Ascending aorta (tissue), 2 donors: ENCODE measurements at regions not wholly inside any gene's neighbourhood (a gene's known extent, or its start where the extent isn't known, plus 50 kb on each side); places are given as distances from the start of the nearest gene placed in this dataset.

Source experiments
- DNase-seq, 2 donors: peaks; one replicate each; pipeline ENCODE4 v3.0.0-alpha.2; 2019; ENCODE audit warnings: low spot score in 2 of 2
- H3K27ac ChIP-seq, 2 donors: fragments of 200-600 bp; sonication (generic); one replicate each; pipeline ENCODE4 v1.5.1; 2016 to 2017; ENCODE audit warnings: mild to moderate bottlenecking in 1 of 2
- H3K27me3 ChIP-seq: fragments of 200-600 bp; sonication (generic); one replicate; pipeline ENCODE4 v1.5.1; 2017
- H3K36me3 ChIP-seq, 2 donors: fragments of 200-600 bp; sonication (generic); one replicate each; pipeline ENCODE4 v1.5.1; 2016
- H3K4me1 ChIP-seq, 2 donors: fragments of 200-600 bp; sonication (generic); one replicate each; pipeline ENCODE4 v1.5.1; 2016 to 2017; ENCODE audit warnings: mild to moderate bottlenecking in 1 of 2
- H3K4me3 ChIP-seq, 2 donors: fragments of 200-600 bp; sonication (generic); one replicate each; pipeline ENCODE4 v1.5.1; 2016 to 2017; ENCODE audit warnings: mild to moderate bottlenecking in 1 of 2
- H3K9me3 ChIP-seq, 2 donors: fragments of 200-600 bp; sonication (generic); one replicate each; pipeline ENCODE4 v1.5.1; 2016
- intact Hi-C: fragments of 100-400 bp; cut with DNase I; formaldehyde crosslinking; loops from one replicate; pipeline ENCODE4 v1.15.1; 2023
- TF ChIP-seq, protein P1 (sequence below), 3 experiments: fragments of 200-600 bp in 2 of 3; fragments of 450-650 bp in 1 of 3; sonication (generic) in 2 of 3; IDR thresholded peaks; one replicate each; pipeline ENCODE4 v1.5.1; 2016 to 2019; ENCODE audit warnings: antibody characterized with exemption in 3 of 3, mild to moderate bottlenecking in 1 of 3, moderate library complexity in 1 of 3

DNA sequence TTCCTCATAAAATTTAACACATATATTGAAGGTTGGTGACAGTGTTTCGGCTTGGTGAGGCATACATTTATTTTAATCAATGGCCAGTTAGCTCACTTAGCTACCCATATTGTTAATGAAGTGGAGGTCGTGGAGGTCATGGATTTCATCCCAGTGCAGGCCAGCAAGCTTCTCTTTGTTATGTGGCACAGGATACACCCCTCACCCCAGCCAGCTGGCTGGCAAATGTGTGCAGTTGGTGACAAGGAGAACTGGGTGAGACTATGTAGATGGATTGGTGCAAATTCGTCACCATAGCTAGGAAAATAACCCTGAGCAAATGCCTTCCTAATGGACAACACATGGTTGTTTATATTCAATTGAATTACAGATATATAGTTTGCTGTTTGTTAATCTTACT is 50.5 kb upstream of the FOXP2 start:
- DNase-seq = no peak
- TF ChIP-seq, protein P1, sequence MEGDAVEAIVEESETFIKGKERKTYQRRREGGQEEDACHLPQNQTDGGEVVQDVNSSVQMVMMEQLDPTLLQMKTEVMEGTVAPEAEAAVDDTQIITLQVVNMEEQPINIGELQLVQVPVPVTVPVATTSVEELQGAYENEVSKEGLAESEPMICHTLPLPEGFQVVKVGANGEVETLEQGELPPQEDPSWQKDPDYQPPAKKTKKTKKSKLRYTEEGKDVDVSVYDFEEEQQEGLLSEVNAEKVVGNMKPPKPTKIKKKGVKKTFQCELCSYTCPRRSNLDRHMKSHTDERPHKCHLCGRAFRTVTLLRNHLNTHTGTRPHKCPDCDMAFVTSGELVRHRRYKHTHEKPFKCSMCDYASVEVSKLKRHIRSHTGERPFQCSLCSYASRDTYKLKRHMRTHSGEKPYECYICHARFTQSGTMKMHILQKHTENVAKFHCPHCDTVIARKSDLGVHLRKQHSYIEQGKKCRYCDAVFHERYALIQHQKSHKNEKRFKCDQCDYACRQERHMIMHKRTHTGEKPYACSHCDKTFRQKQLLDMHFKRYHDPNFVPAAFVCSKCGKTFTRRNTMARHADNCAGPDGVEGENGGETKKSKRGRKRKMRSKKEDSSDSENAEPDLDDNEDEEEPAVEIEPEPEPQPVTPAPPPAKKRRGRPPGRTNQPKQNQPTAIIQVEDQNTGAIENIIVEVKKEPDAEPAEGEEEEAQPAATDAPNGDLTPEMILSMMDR (IDR thresholded peaks at IDR 0.05) = no peak
- Histone ChIP-seq H3K27ac (no peak overlapping the region), H3K4me3 (no peak overlapping the region), H3K4me1 (no peaks in the 10 kb centered on the region), H3K36me3 (no peaks in the 10 kb centered on the region), H3K9me3 (no peaks in the 10 kb centered on the region), H3K27me3 (no peaks in the 10 kb centered on the region)
- intact Hi-C loops = no loop called here

DNA sequence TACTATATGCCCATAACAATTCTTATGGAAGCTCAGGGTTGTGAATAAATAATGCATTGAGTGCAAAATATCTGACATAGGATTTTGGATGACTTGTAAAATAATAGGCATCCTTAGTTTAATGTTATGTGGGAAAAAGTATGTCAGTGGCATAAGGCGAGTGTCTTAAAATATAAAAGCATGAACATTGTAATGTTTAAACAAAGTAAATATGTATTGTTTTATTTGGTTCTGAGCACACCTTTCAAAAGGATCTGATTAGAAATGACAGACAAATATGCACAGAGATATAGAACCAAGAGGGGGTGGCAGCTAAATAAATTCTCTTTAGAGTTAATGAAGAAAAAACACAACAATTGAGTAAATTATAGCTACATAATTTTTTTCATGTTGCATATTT is 51.3 kb upstream of the FOXP2 start:
- no peaks in the 10 kb centered on the region for H3K9me3 ChIP-seq
- TF ChIP-seq, protein P1 (IDR thresholded peaks at IDR 0.05) = no peak
- no peaks in the 10 kb centered on the region for H3K36me3 ChIP-seq
- no peak overlapping the region for H3K4me3 ChIP-seq
- no peak overlapping the region for H3K27ac ChIP-seq
- intact Hi-C loops = no loop called here
- H3K4me1 ChIP-seq = no peaks in the 10 kb centered on the region
- DNase-seq = no peak
- H3K27me3 ChIP-seq = no peaks in the 10 kb centered on the region

DNA sequence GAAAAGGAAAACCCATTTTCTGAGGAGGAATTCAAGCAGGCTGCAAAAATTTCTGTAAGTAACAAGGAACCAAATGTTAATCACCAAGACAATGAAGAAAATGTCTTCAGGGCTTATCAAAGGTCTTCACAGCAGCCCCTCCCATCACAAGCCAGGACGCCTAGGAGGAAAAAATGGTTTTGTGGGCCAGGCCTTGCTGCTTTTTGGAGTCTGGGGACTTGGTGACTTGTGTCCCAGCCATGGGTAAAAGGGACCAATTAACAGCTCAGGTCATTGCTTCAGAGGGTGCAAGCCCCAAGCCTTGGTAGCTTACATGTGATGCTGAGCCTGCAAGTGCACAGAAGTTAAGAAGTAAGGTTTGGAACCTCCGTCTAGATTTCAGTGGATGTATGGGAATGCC is 55.7 kb upstream of the FOXP2 start:
- Histone ChIP-seq H3K4me3 (no peak overlapping the region), H3K4me1 (peaks cover 0 to 6% of the 10 kb centered on the region in 2 donors), H3K27me3 (no peaks in the 10 kb centered on the region), H3K27ac (no peak overlapping the region), H3K36me3 (no peaks in the 10 kb centered on the region), H3K9me3 (no peaks in the 10 kb centered on the region)
- TF ChIP-seq, protein P1 (IDR thresholded peaks at IDR 0.05) = no peak
- intact Hi-C loops = no loop called here
- no peak for DNase-seq

DNA sequence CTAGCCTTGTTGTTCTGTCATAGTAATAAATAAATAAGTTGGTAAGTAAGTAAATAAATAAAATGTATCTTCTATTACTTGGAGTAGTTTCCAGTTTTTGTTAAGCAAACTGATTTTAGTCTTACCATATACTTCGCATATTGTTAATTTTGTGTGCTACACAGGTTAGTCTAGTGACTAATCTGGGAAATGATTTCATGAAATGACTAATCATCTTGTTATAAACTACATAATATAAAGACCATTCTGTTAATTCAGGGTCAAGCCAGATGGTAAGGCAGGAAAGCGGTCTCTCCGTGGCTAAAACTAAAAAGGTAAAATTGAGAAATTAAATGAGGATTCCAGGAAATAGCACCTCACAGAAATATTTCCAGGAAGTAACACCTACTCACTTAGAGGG is 58.5 kb upstream of the FOXP2 start:
- no peaks in the 10 kb centered on the region for H3K9me3 ChIP-seq
- intact Hi-C loops = no loop called here
- H3K4me3 ChIP-seq = no peak overlapping the region
- no peaks in the 10 kb centered on the region for H3K36me3 ChIP-seq
- H3K27ac ChIP-seq = no peak overlapping the region
- no peak for DNase-seq
- TF ChIP-seq, protein P1 (IDR thresholded peaks at IDR 0.05) = no peak
- peaks cover 0 to 6% of the 10 kb centered on the region in 2 donors for H3K4me1 ChIP-seq
- no peaks in the 10 kb centered on the region for H3K27me3 ChIP-seq

DNA sequence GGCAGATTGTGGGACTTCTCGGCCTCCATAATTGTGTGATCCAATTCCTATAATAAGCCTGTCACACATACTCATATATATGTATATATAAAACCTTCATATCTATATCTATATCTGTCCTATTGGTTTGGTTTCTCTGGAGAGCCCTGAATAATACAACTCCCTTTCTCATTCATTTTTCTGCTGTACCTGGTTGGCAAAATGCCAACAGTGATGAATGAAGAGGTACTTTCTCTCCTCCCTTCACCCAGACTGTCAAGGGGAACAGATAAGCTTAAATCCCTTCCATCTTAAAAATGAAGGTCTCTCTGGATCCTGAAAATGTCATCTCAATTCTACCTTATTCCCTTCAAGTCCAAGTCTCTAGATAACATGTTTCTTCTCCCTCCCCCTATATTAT is 60.3 kb upstream of the FOXP2 start:
- TF ChIP-seq, protein P1 (IDR thresholded peaks at IDR 0.05) = no peak
- Histone ChIP-seq H3K9me3 (no peaks in the 10 kb centered on the region), H3K4me3 (no peak overlapping the region), H3K27ac (no peak overlapping the region), H3K27me3 (no peaks in the 10 kb centered on the region), H3K36me3 (no peaks in the 10 kb centered on the region), H3K4me1 (peaks cover 0 to 6% of the 10 kb centered on the region in 2 donors)
- intact Hi-C loops = no loop called here
- DNase-seq = no peak

DNA sequence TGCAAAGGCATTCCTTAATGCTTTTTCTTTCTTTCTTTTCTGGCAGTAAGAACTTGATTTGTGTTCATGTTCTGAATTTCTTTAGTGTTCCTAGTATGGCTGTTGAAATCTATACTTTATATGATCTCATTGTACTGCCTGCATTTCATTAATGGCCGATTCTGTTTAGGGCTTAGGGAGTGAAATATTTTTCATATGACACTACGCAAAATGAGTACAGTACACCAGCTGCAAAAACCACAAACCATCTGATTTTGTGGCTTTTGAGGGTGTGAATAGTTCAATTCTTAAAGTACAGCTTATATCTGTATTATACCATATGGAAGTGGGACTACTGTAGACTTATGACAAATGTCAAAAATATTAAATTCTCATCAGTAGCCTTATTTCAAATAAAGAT is 69.1 kb upstream of the FOXP2 start:
- H3K36me3 ChIP-seq = no peaks in the 10 kb centered on the region
- H3K9me3 ChIP-seq = no peaks in the 10 kb centered on the region
- no peak overlapping the region for H3K4me3 ChIP-seq
- no peak for DNase-seq
- no peak overlapping the region for H3K27ac ChIP-seq
- no peaks in the 10 kb centered on the region for H3K4me1 ChIP-seq
- TF ChIP-seq, protein P1 (IDR thresholded peaks at IDR 0.05) = no peak
- intact Hi-C loops = no loop called here
- H3K27me3 ChIP-seq = no peaks in the 10 kb centered on the region
